HCEC 1CT (cell line): ENCODE measurements at regions not wholly inside any gene's neighbourhood (a gene's known extent, or its start where the extent isn't known, plus 50 kb on each side); places are given as distances from the start of the nearest gene placed in this dataset.
"Not testable (repeated sequence)": the region's sequence is repeated elsewhere in the genome, so short reads cannot be mapped to it uniquely, and the experiment has no call there.

Experiments
- DNase-seq: peaks from one replicate; pipeline ENCODE4 v3.0.0-alpha.2; 2017

DNA sequence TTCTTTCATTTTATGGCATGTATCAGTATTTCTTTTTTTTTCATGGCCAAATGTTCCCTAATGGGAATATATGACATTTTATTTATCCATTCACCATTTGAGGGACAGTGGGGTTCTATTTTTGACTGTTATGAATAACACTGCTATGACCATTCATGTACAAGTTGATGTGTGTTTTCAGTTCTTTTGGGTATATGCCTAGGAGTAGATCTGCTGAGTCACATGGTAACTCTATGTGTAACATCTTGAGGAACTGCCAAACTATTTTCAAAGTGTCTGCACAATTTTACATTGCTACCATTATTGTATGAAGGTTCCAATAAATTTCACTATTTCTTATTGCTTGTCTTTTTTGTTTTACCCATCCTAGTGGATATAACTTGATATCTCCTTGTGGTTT, 223.0 kb downstream of the TANC2 start:
- DNase-seq, result peak; percentile 86

DNA sequence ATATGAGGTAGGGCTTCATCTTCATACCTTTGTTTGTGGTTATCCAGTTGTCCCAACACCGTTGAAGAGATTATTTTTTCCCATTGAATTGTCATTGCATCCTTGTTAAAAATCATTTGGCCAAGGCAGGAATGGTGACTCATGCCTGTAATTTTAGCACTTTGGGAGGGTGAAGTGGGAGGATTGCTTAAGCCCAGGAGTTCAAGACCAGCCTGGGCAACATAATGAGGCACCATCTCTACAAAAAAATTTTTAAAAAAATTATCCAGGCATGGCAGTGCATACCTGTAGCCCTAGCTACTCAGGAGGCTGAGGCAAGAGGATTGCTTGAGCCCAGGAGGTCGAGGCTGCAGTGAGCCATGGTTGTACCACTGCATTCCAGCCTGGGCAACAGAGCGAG, 223.9 kb downstream of the TANC2 start:
- DNase-seq, result peak; percentile 24

DNA sequence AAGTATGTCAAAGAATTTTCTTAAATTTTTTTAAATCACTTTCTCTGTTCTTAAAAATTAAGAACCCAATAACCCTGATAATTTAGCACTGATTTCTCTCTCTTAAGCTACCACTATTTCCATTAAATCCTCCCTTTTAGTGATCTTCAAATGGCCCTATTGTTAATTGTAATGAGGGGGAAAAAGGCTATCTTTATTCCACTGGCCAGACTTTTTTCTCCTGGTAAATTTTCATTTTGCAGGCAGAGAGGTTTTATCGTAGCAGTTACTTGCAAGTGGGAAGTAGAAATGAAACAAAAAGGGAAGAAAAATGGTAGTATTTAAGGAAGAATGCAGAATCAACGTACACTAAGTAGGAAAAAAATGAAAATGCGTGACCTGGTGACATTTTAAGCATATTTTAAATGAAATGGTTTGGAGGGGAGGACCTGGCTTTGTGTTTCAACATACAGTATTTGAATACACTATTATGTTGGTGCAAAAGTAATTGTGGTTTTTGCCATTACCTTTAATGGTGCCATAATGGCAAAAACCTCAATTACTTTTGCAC, 224.9 kb downstream of the TANC2 start:
- no peak for DNase-seq

- DNase-seq, result no peak
These were observed 225.6 kb downstream of the TANC2 start for GRCh38 chr17:63191610-63192009.

DNA sequence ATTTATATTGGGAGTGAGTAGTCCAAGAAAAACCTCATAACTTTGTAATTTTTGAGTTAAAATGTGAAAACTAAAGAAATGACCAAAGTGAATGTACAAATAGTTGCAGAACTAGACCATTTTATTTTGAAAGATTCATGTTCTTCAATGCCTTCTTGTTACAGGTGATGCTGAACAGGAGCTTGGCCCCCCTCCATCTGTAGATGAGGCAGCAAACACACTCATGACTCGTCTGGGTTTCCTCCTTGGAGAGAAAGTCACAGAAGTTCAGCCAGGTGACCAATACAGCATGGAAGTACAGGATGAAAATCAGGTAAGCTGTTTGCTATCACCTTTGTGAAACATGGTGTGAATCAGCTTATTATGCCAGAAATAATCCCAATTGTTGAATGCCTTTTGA, 227.8 kb downstream of the TANC2 start:
- DNase-seq, result no peak

GRCh38 chr17:63196772-63197335, 230.8 kb downstream of the TANC2 start:
- DNase-seq, result no peak

GRCh38 chr17:63203652-63204051, 237.6 kb downstream of the TANC2 start:
- DNase-seq, result no peak

DNA sequence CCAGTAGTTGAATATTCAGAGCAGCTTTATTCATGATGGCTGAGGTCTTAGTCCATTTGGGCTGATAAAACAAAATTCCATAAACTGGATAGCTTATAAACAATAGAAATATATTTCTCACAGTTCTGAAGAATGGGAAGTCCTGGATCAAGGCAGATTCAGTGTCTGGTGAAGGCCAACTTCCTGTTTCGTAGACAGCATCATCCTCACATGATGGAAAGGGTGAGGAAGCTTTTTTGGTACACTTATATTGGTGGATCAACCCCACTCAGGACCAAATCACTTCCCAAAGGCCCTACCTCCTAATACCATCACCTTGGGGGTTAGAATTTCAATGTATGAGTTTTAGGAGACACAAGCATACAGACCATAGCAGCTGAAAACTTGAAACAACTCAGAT, 224.2 kb downstream of the CYB561 start:
- DNase-seq, result no peak

GRCh38 chr17:63222655-63223054, 223.5 kb downstream of the CYB561 start:
- no peak for DNase-seq

DNA sequence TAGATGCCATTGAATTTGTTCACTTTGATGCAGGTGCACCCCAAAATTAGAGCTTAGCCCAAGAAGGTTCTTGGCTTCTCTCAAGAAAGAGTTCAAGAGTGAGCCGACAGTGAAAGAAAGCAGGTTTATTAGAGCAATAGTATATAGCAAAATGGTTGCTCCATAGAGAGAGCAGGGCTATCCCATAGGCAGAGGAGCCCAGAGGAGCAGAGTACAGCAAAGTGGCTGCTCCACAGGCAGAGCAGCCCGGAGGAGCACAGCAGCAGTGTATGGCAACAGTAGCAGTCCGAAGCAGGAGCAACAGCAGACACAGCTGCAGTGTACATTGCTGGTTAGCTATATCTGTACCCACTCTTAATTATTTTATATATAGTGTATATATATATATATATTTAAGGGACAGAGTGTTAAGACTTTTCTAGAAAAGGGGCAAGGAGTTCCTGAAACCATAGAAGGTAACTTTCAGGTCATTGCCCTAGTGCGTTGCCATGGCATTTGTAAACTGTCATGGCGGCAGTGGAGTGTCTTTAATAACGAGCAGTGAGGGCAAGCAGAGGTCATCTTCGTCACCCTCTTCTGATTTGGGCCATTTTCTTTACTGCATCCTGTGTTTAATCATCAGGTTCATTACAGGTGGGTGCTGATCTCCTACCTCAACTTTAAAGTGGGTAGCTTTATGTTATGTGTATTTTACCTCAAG, 222.7 kb downstream of the CYB561 start:
- DNase-seq, result no peak

- DNase-seq, result no peak
These were observed 221.5 kb downstream of the CYB561 start for GRCh38 chr17:63224644-63225043.

- DNase-seq, result not testable (repeated sequence)
These were observed 219.4 kb downstream of the CYB561 start for GRCh38 chr17:63226720-63227119.

DNA sequence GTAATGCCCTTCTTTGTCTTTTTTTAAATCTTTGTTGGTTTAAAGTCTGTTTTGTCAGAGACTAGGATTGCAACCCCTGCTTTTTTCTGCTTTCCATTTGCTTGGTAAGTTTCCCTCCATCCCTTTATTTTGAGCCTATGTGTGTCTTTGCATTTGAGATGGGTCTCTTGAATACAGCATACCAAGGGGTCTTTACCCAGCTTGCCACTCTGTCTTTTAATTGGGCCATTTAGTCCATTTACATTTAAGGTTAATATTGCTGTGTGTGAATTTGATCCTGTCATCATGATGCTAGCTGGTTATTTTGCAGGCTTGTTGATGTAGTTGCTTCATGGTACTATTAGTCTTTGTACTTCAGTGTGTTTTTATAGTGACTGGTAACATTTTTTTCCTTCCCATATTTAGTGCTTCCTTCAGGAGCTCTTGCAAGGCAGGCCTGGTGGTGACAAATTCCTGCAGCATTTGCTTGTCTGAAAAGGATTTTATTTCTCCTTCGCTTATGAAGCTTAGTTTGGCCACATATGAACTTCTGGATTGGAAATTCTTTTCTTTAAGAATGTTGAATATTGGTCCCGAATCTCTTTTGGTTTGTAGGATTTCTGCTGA, 215.0 kb downstream of the CYB561 start:
- DNase-seq, result not testable (repeated sequence)

DNA sequence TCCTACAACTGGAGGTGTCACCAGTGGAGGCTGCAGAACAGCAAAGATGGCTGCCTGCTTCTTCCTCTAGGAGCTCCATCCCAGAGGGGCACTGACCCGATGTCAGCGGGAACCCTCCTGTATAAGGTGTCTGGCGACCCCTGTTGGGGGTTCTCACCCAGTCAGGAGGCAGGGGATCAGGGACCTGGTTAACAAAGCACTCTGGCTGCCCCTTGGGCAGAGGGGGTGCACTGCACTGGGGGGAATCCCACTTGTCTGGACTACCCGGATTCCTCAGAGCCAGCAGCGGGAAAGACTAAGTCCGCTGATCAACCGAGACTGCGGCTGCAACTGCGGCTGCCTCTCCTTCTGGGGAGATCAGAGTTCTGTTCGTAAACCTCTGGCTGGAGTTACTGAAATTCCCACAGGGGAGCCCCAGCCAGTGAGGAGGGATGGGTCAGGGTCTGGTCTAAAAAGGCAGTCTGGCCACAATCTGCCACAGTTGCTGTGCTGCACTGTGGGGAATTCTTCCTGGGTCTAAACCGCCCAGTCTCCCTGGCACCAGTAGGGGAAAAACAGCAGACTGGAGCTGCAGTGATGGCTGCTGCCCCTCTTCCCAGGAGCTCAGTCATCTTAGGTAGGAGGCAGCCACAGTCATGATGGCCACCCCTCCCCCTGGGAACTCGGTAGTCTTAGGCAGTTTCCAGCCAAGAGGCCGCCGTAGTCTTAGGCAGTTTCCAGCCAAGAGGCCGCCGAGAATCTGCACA, 213.4 kb downstream of the CYB561 start:
- no peak for DNase-seq

DNA sequence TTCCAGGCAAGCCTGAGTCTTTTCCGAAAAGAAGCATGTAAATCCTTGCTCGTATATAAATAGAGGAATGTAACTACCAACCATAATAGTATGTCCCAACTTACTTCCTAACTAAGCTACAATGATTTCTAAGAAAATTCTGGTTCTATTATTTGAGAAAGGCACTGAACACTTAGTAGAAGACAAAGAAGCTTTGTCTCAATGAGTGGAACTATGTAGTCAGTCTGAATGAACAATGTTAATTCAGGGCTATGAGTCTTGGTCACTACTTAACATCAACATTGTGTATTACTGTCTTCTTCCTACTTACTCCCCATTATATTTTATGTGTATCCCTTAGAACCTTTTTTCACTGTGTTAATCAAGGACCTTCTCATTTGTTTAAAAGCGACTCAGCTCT, 206.0 kb downstream of the CYB561 start:
- no peak for DNase-seq

GRCh38 chr17:63246344-63246743, 199.8 kb downstream of the CYB561 start:
- peak; percentile 37 for DNase-seq

DNA sequence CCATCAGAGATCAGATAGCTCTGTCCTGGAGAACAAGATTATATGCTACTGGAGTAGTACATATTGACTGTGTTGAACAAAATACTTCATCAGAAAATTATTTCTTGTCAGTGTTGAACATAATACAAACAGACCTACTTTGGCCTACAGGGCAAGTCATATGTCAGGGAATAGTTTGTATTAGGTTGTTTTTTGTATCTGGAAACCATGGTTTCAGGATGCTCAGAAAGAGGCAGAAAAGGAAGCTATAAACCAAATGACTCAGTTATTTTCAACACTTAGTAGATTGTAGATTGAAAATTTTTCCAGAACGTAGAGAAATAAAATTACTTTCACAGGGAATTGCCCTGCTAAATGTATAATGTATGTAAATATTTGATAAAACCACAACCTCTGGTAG, 198.4 kb downstream of the CYB561 start:
- DNase-seq, result no peak

DNA sequence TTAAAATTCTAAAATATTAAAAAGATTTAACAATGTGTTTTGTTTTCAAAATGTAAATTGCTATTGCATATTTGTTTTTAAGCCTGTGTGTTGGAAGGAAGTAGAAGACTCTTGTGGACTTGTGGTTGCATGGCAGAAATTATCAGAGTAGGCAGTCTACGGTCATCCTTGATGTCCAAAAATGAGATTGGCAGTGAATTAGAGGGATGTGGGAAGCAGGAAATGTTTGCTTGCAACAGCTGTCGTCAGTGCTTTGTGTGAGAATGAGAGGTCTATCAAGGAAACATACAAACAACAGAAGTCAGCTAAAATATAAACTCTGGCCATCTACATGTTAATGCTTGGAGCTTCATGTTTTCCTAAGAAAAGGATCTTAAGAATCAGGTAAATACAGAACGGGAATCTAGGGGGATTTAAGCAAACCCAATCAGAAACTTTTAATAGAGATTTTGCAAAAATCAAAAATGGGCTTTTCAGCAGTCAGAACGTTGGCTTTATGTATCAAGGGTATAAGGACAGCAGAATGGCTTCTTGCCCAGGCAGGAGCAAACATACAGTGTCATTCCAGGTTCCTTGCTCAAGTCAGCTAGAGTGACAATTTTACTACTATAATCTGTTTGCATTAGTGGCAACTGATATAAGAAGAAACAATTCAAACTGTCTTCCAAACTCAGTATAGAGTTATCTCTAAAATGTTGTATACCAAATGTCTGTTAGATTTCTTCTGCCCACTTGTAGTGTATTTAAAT, 196.7 kb downstream of the CYB561 start:
- DNase-seq, result peak; percentile 23

DNA sequence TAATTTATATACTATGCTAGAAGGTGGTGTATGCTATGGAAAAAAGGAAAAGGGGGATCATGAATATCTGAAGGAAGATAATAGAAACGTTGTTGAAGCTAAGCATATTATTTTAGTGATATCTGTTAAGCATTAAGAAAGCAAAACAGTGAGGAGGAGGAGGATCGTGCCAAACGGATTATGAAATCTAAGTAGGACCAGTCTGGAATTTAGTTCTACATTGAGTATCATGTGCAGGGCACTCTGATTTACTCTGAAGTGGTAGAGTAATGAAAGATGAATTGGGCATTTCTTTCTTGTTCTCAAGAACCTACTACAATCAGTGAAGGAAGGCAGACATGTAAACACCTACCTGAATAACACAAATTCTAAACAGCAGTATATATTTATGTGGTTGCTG, 195.3 kb downstream of the CYB561 start:
- DNase-seq, result no peak

GRCh38 chr17:63258785-63259184, 187.3 kb downstream of the CYB561 start:
- no peak for DNase-seq

DNA sequence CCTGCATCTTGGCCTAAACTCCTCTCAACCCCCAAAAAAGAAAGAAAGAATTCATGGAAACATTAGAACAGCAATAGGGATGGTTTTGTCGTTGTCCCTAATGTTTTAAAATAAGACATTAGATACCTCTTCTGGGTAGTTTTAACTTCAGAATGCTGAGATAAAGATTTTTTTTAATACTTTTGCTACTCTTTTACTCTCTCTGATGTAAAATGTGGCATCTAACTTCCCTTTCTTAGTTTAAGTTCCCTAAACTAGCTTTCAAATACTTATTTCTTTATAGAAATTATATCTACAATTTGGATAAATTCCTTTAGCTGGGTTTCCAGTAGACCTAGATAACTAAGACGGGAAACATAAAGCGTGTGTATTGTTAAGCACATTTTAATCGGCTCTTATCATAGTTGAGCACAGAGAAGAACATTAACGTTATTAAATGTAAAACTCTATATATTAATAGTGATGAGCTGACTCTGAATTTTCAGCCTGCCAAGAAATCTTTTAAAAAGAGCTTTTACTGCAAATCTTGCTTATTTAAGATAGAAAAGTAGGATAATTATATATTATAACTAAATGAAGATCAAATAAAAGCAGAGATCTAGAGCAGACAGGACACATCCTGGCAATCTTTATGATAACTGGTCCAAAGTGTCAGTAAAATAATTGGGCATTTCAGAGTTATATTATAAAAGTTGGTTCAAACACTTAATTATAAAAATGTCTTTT, 183.2 kb downstream of the CYB561 start:
- no peak for DNase-seq

DNA sequence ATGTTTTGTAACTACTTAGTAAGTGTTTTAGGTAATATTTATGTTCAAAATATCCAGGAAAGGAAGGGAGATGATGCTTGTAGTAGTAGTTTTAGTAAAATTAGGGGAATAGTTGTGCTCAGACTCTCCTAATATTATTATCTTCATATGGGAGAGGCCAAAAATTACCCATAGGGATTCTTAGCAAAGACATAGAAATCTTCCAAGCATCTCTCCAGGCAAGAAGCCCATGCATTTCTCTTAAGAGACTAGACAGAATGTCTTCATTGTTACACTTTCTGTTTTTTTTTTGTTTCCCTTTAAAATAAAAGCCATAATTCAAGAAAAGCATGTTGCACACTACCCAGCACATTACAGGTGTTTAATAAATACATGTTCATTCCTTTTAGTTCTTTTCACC, 180.6 kb downstream of the CYB561 start:
- no peak for DNase-seq
